MCF 10A (cell line): ENCODE measurements at regions not wholly inside any gene's neighbourhood (a gene's known extent, or its start where the extent isn't known, plus 50 kb on each side); places are given as distances from the start of the nearest gene placed in this dataset.

Experiments
- BruUV-seq: library from RNA; stranded (reverse); fragments of 400-500 nt; replicated peaks from 2 replicates; lab custom pipeline; 2021; lab: Mats Ljungman, UMichigan
- CTCF ChIA-PET: fragments of 300-600 bp; sonication (Branson Sonifier 250); formaldehyde crosslinking; extraction: SDS; loops from one replicate; lab custom pipeline; 2021; ENCODE audit warnings: antibody characterized with exemption, inconsistent platforms; lab: Yijun Ruan, JAX
- POLR2A ChIA-PET: fragments of 300-600, 350-650 bp; sonication (Branson Sonifier 250); formaldehyde crosslinking; extraction: SDS; loops from one replicate; lab custom pipeline; 2020; ENCODE audit warnings: antibody characterized with exemption, inconsistent platforms; lab: Yijun Ruan, JAX
- DNase-seq: peaks from one replicate; pipeline ENCODE4 v3.0.0-alpha.2; 2018; ENCODE audit not compliant: unreplicated experiment
- H3K27ac Mint-ChIP-seq: one replicate; pipeline ENCODE4 v1.8.0; 2022; ENCODE audit warnings: mild to moderate bottlenecking, low read depth, mixed read lengths; ENCODE audit not compliant: unreplicated experiment
- H3K27me3 Mint-ChIP-seq: one replicate; pipeline ENCODE4 v1.8.0; 2022; ENCODE audit warnings: mixed read lengths; ENCODE audit not compliant: insufficient read depth, unreplicated experiment
- H3K36me3 Mint-ChIP-seq: one replicate; pipeline ENCODE4 v1.8.0; 2022; ENCODE audit warnings: mild to moderate bottlenecking, moderate library complexity, mixed read lengths; ENCODE audit not compliant: insufficient read depth, unreplicated experiment
- H3K4me1 Mint-ChIP-seq: one replicate; pipeline ENCODE4 v1.8.0; 2022; ENCODE audit warnings: mixed read lengths; ENCODE audit not compliant: insufficient read depth, unreplicated experiment
- H3K4me3 Mint-ChIP-seq: one replicate; pipeline ENCODE4 v1.8.0; 2022; ENCODE audit warnings: mild to moderate bottlenecking, moderate library complexity, mixed read lengths; ENCODE audit not compliant: unreplicated experiment
- H3K9me3 Mint-ChIP-seq: one replicate; pipeline ENCODE4 v1.8.0; 2022; ENCODE audit warnings: mixed read lengths; ENCODE audit not compliant: unreplicated experiment
- intact Hi-C: fragments of 100-400 bp; cut with micrococcal nuclease; formaldehyde crosslinking; loops from 2 replicates; pipeline ENCODE4 v1.14.1; 2022
- TF ChIP-seq, protein P1 (sequence below): fragments of 200-600 bp; IDR thresholded peaks from one replicate; pipeline ENCODE4 v1.8.0; 2022; ENCODE audit warnings: antibody characterized with exemption, mild to moderate bottlenecking; ENCODE audit not compliant: unreplicated experiment

DNA sequence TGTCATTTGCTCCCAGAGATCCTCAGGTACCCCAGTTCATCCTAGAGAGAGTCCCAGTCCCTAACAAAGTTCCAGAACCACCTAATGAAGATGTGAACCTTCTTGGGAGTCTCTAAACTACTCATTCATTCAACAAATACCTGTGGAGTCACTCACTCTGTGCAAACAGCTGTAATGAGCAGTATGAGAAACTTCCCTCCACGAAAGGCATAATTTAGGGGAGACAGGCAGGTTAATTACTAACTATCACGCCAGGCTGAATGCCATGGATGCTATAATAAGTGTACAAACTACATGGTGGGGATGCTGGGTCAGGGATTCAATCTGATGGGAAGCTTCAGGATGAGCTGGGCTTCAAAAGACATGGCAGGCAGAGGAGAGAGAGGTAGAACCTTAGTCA, 70.1 kb upstream of the AFDN start:
- BruUV-seq, result no TSS peak
- H3K4me1 Mint-ChIP-seq, result peaks cover 10% of the 10 kb centered on the region
- peaks cover 64% of the 10 kb centered on the region for H3K27me3 Mint-ChIP-seq
- intact Hi-C loops, result no loop called here
- DNase-seq, result no peak
- no peaks in the 10 kb centered on the region for H3K9me3 Mint-ChIP-seq
- no peak overlapping the region for H3K4me3 Mint-ChIP-seq
- H3K27ac Mint-ChIP-seq, result no peak overlapping the region
- TF ChIP-seq, protein P1, sequence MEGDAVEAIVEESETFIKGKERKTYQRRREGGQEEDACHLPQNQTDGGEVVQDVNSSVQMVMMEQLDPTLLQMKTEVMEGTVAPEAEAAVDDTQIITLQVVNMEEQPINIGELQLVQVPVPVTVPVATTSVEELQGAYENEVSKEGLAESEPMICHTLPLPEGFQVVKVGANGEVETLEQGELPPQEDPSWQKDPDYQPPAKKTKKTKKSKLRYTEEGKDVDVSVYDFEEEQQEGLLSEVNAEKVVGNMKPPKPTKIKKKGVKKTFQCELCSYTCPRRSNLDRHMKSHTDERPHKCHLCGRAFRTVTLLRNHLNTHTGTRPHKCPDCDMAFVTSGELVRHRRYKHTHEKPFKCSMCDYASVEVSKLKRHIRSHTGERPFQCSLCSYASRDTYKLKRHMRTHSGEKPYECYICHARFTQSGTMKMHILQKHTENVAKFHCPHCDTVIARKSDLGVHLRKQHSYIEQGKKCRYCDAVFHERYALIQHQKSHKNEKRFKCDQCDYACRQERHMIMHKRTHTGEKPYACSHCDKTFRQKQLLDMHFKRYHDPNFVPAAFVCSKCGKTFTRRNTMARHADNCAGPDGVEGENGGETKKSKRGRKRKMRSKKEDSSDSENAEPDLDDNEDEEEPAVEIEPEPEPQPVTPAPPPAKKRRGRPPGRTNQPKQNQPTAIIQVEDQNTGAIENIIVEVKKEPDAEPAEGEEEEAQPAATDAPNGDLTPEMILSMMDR, result no peak
- POLR2A ChIA-PET, result no interaction called here
- H3K36me3 Mint-ChIP-seq, result no peaks in the 10 kb centered on the region
- CTCF ChIA-PET, result interaction anchor here (0.6 kb wide), 1 partner anchor 210 kb away, joined by 3 read pairs; no protein-coding TSS in a partner anchor

DNA sequence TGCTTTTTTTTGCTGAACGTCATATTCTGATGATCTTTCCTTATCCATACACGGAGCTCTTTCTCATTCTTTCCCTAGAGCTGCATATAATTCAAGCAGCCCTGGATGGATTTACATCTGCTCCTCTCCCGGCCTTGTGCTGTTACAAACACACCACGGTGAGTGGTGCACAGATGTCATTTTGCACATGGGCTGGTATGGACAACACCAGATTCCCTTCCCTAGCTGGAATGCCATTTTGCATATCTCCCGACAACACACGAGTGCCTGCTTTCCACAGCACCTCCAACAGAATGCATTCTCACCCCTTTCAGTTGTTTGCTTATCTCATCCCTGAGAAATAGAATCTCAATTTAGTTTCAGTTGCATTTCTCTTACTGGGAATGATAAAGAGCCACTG, 69.5 kb upstream of the AFDN start:
- Mint-ChIP-seq H3K27me3 (peaks cover 58% of the 10 kb centered on the region), H3K36me3 (no peaks in the 10 kb centered on the region), H3K27ac (no peak overlapping the region), H3K4me1 (peaks cover 16% of the 10 kb centered on the region), H3K9me3 (no peaks in the 10 kb centered on the region), H3K4me3 (no peak overlapping the region)
- no peak for DNase-seq
- POLR2A ChIA-PET, result no interaction called here
- BruUV-seq, result no TSS peak
- CTCF ChIA-PET, result no interaction called here
- intact Hi-C loops, result no loop called here
- TF ChIP-seq, protein P1, result no peak

DNA sequence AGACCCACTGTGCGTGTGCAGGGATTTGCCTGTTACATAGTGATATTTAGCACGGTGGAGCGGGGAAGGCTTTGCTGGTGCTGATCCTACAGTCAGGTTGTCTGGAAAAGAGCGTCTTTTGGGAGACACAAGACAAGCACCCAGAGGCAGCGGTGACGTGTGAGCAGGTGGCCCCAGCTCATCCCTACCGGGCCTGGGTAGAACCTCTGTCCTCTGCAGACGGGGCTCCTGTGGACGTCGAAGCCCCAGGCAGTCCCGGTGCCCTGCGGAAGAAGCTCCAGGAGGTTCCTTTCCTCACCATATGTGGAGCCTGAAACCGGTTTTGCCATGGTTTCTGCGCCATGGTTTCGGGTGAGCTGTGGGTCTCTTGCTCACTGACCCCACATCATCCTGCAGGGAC, 68.9 kb upstream of the AFDN start:
- POLR2A ChIA-PET, result no interaction called here
- Mint-ChIP-seq H3K27ac (no peak overlapping the region), H3K9me3 (no peaks in the 10 kb centered on the region), H3K4me1 (peaks cover 16% of the 10 kb centered on the region), H3K4me3 (no peak overlapping the region), H3K27me3 (peaks cover 54% of the 10 kb centered on the region), H3K36me3 (no peaks in the 10 kb centered on the region)
- CTCF ChIA-PET, result no interaction called here
- intact Hi-C loops, result no loop called here
- no peak for DNase-seq
- TF ChIP-seq, protein P1, result no peak
- no TSS peak for BruUV-seq

DNA sequence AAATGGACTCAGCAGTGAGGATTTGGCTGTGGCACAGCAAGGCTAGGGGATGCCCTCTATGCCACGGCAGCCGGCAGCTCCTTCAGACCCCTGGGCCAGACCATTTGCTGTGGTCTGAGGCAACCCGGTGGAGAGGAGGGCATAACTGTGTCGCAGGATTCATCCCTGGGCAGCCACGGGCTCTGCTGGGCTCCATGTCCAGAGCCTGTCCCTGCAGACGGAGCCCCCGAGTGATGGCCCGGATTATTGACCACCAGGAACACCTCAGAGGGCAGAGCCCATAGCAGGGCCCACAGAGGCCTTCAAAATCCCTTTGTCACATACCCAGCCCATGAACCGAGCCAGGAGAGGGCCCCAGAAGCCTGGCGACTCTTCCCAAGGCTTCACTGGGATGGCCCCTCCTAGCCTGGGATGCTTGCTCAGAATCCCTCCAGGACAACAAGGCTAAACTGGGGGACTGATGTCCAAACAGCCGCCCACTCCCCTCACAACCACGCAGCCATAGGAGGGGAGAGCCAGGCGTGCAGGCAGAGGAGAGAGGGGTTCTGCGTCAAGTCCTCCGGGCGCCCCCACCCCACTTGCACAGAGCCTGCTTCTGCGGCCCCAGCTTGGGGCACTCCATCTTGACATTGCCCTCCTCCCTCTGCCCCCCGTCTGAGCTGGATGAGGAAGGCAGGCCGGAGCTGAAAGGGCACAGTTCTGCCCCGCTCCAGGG, 68.2 kb upstream of the AFDN start:
- TF ChIP-seq, protein P1, result no peak
- H3K9me3 Mint-ChIP-seq, result no peaks in the 10 kb centered on the region
- no TSS peak for BruUV-seq
- no peaks in the 10 kb centered on the region for H3K36me3 Mint-ChIP-seq
- intact Hi-C loops, result no loop called here
- peaks cover 58% of the 10 kb centered on the region for H3K27me3 Mint-ChIP-seq
- H3K4me1 Mint-ChIP-seq, result peaks cover 16% of the 10 kb centered on the region
- no peak overlapping the region for H3K27ac Mint-ChIP-seq
- ChIA-PET CTCF (no interaction called here), POLR2A (no interaction called here)
- no peak overlapping the region for H3K4me3 Mint-ChIP-seq
- DNase-seq, result no peak
